Retinal pigment epithelial cell (primary cell): ENCODE measurements at regions not wholly inside any gene's neighbourhood (a gene's known extent, or its start where the extent isn't known, plus 50 kb on each side); places are given as distances from the start of the nearest gene placed in this dataset.
"Not testable (repeated sequence)": the region's sequence is repeated elsewhere in the genome, so short reads cannot be mapped to it uniquely, and the experiment has no call there.

Source experiments
- DNase-seq: peaks from one replicate; pipeline ENCODE4 v3.0.0-alpha.2; 2010; ENCODE audit warnings: low read depth
- H3K4me3 ChIP-seq: 2 replicates; pipeline ENCODE4 v1.5.1; 2011; ENCODE audit warnings: mild to moderate bottlenecking, low read length, control low read depth, moderate library complexity
- CTCF ChIP-seq: conservative IDR thresholded peaks from 2 replicates; pipeline ENCODE4 v1.5.1; 2011; ENCODE audit warnings: low read depth, low read length, control low read depth, inconsistent platforms

DNA sequence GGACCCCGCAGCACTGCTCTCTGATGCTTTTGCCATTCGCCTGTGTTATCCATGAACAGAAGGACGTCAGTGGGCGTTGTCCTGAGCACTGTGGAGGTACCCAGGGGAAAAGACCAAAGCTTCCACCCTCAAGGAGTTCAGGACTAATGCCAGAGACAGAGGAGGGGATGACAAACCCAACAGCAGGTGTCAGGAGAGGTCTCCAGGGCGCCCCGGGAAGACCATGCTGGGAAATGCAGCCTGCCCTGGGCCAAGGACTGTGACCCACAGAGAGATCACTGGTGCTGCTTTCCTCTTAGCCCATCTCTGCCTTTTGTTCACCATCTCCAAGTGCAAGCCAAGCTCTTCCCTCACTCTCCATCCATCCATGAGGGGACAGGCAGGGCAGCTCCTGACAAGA lies 166.8 kb upstream of the PFKP start:
- no peak for DNase-seq
- no peak overlapping the region for H3K4me3 ChIP-seq
- no peak for TF ChIP-seq CTCF

- no peak for DNase-seq
- TF ChIP-seq CTCF, result no peak
- no peak overlapping the region for H3K4me3 ChIP-seq
Measured at GRCh38 chr10:2899246-2899951, 167.9 kb upstream of the PFKP start.

GRCh38 chr10:2898509-2898860 lies 168.9 kb upstream of the PFKP start:
- no peak for TF ChIP-seq CTCF
- DNase-seq, result no peak

GRCh38 chr10:2897619-2898508 lies 169.5 kb upstream of the PFKP start:
- no peak for TF ChIP-seq CTCF
- no peak for DNase-seq
- H3K4me3 ChIP-seq, result no peak overlapping the region

More at GRCh38 chr10:2898509-2898860, 168.9 kb upstream of the PFKP start:
- no peak overlapping the region for H3K4me3 ChIP-seq

DNA sequence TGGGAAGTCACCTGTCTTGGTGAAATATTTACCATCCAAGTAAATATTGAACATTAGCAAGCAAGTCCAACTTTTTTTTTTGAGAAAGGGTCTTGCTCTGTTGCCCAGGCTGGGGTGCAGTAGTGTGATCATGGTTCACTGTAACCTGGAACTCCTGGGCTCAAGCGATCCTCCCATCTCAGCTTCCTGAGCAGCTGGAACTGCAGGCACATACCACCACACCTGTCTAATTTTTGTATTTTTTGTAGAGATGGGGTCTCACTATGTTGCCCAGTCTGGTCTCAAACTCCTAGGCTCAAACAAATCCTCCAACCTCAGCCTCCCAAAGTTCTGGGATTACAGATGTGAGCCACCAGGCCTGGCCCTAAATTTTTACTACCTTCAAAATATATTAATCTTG lies 171.0 kb upstream of the PFKP start:
- H3K4me3 ChIP-seq, DNase-seq: not testable (repeated sequence)

GRCh38 chr10:2895594-2896196 lies 171.7 kb upstream of the PFKP start:
- H3K4me3 ChIP-seq, result no peak overlapping the region
- TF ChIP-seq CTCF, result no peak
- no peak for DNase-seq

GRCh38 chr10:2893991-2894390 lies 173.4 kb upstream of the PFKP start:
- no peak for TF ChIP-seq CTCF
- no peak overlapping the region for H3K4me3 ChIP-seq
- DNase-seq, result no peak
